COLO829 (cell line): ENCODE measurements at regions not wholly inside any gene's neighbourhood (a gene's known extent, or its start where the extent isn't known, plus 50 kb on each side); places are given as distances from the start of the nearest gene placed in this dataset.

Experiments used
- DNase-seq: peaks from one replicate; pipeline ENCODE4 v3.0.0; 2012; ENCODE audit warnings: low spot score

GRCh38 chr13:111558700-111559088 is 238.3 kb downstream of the TEX29 start:
- DNase-seq, result no peak

GRCh38 chr13:111559612-111560403 is 239.4 kb downstream of the TEX29 start:
- DNase-seq, result no peak

GRCh38 chr13:111561091-111561781 is 240.8 kb downstream of the TEX29 start:
- no peak for DNase-seq

GRCh38 chr13:111562716-111563115 is 242.3 kb downstream of the TEX29 start:
- DNase-seq, result no peak

GRCh38 chr13:111564606-111565005 is 244.2 kb downstream of the TEX29 start:
- no peak for DNase-seq

- no peak for DNase-seq
Measured at GRCh38 chr13:111565400-111565799, 245.0 kb downstream of the TEX29 start.

- DNase-seq, result no peak
Measured at GRCh38 chr13:111566567-111566966, 246.1 kb downstream of the TEX29 start.

GRCh38 chr13:111567637-111568036 is 247.2 kb downstream of the TEX29 start:
- DNase-seq, result no peak

- DNase-seq, result no peak
Measured at GRCh38 chr13:111568290-111568689, 247.8 kb downstream of the TEX29 start.

GRCh38 chr13:111570911-111571310 is 250.5 kb downstream of the TEX29 start:
- no peak for DNase-seq

- DNase-seq, result no peak
Measured at GRCh38 chr13:111572956-111573761, 252.7 kb downstream of the TEX29 start.

- DNase-seq, result no peak
Measured at GRCh38 chr13:111573801-111574200, 253.4 kb downstream of the TEX29 start.

GRCh38 chr13:111575276-111575675 is 254.8 kb downstream of the TEX29 start:
- DNase-seq, result no peak

- no peak for DNase-seq
Measured at GRCh38 chr13:111575719-111576118, 255.3 kb downstream of the TEX29 start.

- no peak for DNase-seq
Measured at GRCh38 chr13:111577208-111577828, 256.9 kb downstream of the TEX29 start.

GRCh38 chr13:111577956-111578605 is 257.6 kb downstream of the TEX29 start:
- no peak for DNase-seq

- peak; percentile 9 for DNase-seq
Measured at GRCh38 chr13:111584101-111584672, 263.7 kb downstream of the TEX29 start.

- DNase-seq, result no peak
Measured at GRCh38 chr13:111584870-111585269, 264.4 kb downstream of the TEX29 start.

- no peak for DNase-seq
Measured at GRCh38 chr13:111586291-111586690, 265.8 kb downstream of the TEX29 start.

GRCh38 chr13:111587249-111587648 is 266.8 kb downstream of the TEX29 start:
- DNase-seq, result no peak

GRCh38 chr13:111589321-111589720 is 268.9 kb downstream of the TEX29 start:
- no peak for DNase-seq
